Hepatic stellate cell (primary cell): ENCODE measurements at regions not wholly inside any gene's neighbourhood (a gene's known extent, or its start where the extent isn't known, plus 50 kb on each side); places are given as distances from the start of the nearest gene placed in this dataset.
"Not testable (repeated sequence)": the region's sequence is repeated elsewhere in the genome, so short reads cannot be mapped to it uniquely, and the experiment has no call there.

Experiments used
- DNase-seq: peaks from one replicate; pipeline ENCODE4 v3.0.0; 2011; ENCODE audit warnings: low spot score

DNA sequence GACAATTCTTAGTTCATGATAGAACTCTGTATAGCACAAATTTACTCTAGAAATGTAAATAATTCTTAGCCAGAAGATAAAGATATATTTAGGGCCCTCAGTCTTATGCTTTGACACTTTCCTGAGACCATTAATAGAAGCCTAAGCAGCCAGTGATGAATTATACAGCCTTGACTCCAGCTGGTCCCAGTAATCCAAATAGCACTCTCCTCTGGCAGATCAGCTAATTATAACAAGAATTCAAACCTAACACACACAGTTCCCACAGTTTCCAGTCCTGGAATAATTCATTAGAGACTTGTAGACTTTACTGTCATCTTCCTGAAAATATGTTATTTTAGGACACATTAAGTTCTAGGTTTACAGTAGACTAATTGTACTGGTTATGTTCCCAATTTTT, 50.4 kb downstream of the SHOC1 start:
- no peak for DNase-seq

- DNase-seq, result no peak
These were observed 51.5 kb downstream of the SHOC1 start for GRCh38 chr9:111743275-111743674.

DNA sequence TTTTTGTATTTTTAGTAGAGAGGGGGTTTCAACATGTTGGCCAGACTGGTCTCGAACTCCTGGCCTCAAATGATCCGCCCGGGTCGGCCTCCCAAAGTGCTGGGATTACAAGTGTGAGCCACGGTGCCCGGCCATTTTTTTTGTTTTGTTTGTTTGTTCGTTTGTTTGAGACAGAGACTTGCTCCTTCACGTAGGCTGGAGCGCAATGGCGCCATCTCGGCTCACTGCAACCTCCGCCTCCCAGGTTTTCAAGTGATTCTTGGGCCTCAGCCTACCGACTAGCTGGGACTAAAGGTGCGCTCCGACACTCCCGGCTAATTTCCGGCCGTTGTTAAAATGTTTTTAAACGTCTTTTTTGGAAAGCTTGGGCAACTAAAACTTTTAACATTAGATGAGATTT, 54.0 kb downstream of the SHOC1 start:
- DNase-seq, result no peak

DNA sequence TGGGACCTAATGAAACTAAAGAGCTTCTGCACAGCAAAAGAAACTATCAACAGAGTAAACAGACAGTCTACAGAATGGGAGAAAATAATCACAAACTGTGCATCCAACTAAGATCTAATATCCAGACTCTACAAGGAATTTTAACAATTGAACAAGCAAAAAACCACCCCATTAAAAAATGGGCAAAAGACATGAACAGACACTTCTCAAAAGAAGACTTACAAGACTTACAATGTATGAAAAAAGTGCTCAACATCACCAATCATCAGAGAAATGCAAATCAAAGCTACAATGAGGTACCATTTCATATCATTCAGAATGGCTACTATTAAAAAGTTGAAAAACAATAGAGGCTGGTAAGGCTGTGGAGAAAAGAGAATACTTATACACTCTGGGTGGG, 58.0 kb downstream of the SHOC1 start:
- no peak for DNase-seq

GRCh38 chr9:111735344-111735743, 59.4 kb downstream of the SHOC1 start:
- DNase-seq, result not testable (repeated sequence)

GRCh38 chr9:111731928-111732327, 62.8 kb downstream of the SHOC1 start:
- no peak for DNase-seq

DNA sequence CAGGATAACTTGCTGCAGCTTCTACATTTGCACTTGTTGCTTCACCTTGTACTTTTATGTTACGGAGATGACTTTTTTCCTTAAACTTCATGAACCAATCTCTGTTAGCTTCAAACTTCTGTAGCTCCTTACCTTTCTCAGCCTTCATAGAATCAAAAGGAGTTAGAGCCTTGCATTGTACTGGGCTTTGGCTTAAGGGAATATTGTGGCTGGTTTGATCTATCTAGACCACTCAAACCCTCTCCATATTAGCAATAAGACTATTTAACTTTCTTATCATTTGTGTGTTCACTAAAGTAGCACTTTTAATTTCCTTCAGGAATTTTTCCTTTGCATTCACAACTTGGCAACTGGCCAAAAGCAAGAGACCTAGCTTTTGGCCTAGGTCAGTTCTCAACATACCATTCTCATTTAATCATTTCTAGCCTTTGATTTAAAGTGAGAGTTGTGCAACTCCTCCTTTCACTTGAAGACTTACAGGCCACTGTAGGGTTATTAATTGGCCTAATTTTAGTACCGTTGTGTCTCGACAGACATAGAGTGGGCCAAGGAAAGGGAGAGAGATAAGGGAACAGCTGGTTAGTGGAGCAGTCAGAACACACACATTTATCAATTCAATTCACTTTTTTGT, 63.7 kb downstream of the SHOC1 start:
- no peak for DNase-seq

GRCh38 chr9:111728617-111729366, 65.9 kb downstream of the SHOC1 start:
- DNase-seq, result peak; percentile 23

GRCh38 chr9:111728143-111728542, 66.6 kb downstream of the SHOC1 start:
- DNase-seq, result no peak

GRCh38 chr9:111726949-111727348, 65.5 kb downstream of the GNG10 start:
- DNase-seq, result no peak

- no peak for DNase-seq
These were observed 58.8 kb downstream of the GNG10 start for GRCh38 chr9:111720174-111720573.
